A673 (cell line): ENCODE measurements at regions not wholly inside any gene's neighbourhood (a gene's known extent, or its start where the extent isn't known, plus 50 kb on each side); places are given as distances from the start of the nearest gene placed in this dataset.
"Not testable (repeated sequence)": the region's sequence is repeated elsewhere in the genome, so short reads cannot be mapped to it uniquely, and the experiment has no call there.

ENCODE experiments used
- BruUV-seq: library from RNA; stranded (reverse); fragments of 400-500 nt; replicated peaks from 2 replicates; lab custom pipeline; 2021; lab: Mats Ljungman, UMichigan
- CTCF ChIA-PET: fragments of 300-600 bp; sonication (Branson Sonifier 250); formaldehyde crosslinking; loops from one replicate; lab custom pipeline; 2022; ENCODE audit warnings: antibody characterized with exemption; lab: Charles Lee
- POLR2A ChIA-PET: fragments of 300-600 bp; sonication (Branson Sonifier 250); formaldehyde crosslinking; loops from one replicate; lab custom pipeline; 2022; ENCODE audit warnings: antibody characterized with exemption; ENCODE audit not compliant: low non-redundant PET; lab: Charles Lee
- DNase-seq: peaks from one replicate; pipeline ENCODE4 v3.0.0-alpha.2; 2015; ENCODE audit warnings: low spot score
- H3K27ac ChIP-seq: fragments of 200-600 bp; sonication (generic); 2 replicates; pipeline ENCODE4 v1.5.1; 2016; ENCODE audit warnings: mixed run types, low read depth, mild to moderate bottlenecking, mixed read lengths, antibody characterized with exemption, low read length; ENCODE audit not compliant: poor library complexity, severe bottlenecking
- H3K27me3 ChIP-seq: fragments of 200-600 bp; sonication (generic); replicated peaks from 2 replicates; pipeline ENCODE4 v1.6.1; 2017; ENCODE audit warnings: mixed run types, low read depth, mild to moderate bottlenecking, mixed read lengths, antibody characterized with exemption, low read length; ENCODE audit not compliant: insufficient read depth, poor library complexity
- H3K36me3 ChIP-seq: fragments of 200-600 bp; sonication (generic); 2 replicates; pipeline ENCODE4 v1.6.1; 2016; ENCODE audit warnings: mixed run types, mild to moderate bottlenecking, mixed read lengths, antibody characterized with exemption, low read length; ENCODE audit not compliant: insufficient read depth, poor library complexity, severe bottlenecking
- H3K4me1 ChIP-seq: fragments of 200-600 bp; sonication (generic); 2 replicates; pipeline ENCODE4 v1.6.1; 2017; ENCODE audit warnings: mixed run types, mild to moderate bottlenecking, mixed read lengths, antibody characterized with exemption, low read length; ENCODE audit not compliant: insufficient read depth, poor library complexity, severe bottlenecking
- H3K4me3 ChIP-seq: fragments of 200-600 bp; sonication (generic); 2 replicates; pipeline ENCODE4 v1.5.1; 2016; ENCODE audit warnings: low read depth, mixed run types, mild to moderate bottlenecking, mixed read lengths, low read length; ENCODE audit not compliant: poor library complexity, severe bottlenecking
- H3K9me3 ChIP-seq: fragments of 200-600 bp; sonication (generic); 2 replicates; pipeline ENCODE4 v1.6.1; 2016; ENCODE audit warnings: mixed run types, low read depth, mild to moderate bottlenecking, mixed read lengths, antibody characterized with exemption, low read length; ENCODE audit not compliant: poor library complexity, severe bottlenecking
- CTCF ChIP-seq: fragments of 300-800, 200-600 bp; sonication (generic); conservative IDR thresholded peaks from 2 replicates; pipeline ENCODE4 v1.5.1; 2017; ENCODE audit warnings: low read depth, mild to moderate bottlenecking, antibody characterized with exemption, low read length, moderate library complexity, mixed read lengths
- EZH2 ChIP-seq: fragments of 200-600 bp; sonication (generic); IDR thresholded peaks from 2 replicates; pipeline ENCODE4 v1.6.1; 2017; ENCODE audit warnings: borderline replicate concordance, low read depth, mild to moderate bottlenecking, mixed read lengths, antibody characterized with exemption, low read length; ENCODE audit not compliant: poor library complexity, severe bottlenecking
- intact Hi-C: fragments of 100-400 bp; cut with micrococcal nuclease; formaldehyde crosslinking; loops from one replicate; pipeline ENCODE4 v1.10.0; 2022; ENCODE audit not compliant: unreplicated experiment

- Histone ChIP-seq H3K4me3 (no peak overlapping the region), H3K4me1 (no peaks in the 10 kb centered on the region), H3K27ac (no peak overlapping the region), H3K27me3 (no peaks in the 10 kb centered on the region), H3K9me3 (peaks cover 3% of the 10 kb centered on the region), H3K36me3 (no peaks in the 10 kb centered on the region)
- TF ChIP-seq EZH2 = no peak
- TF ChIP-seq CTCF = no peak
- no peak for DNase-seq
- no TSS peak for BruUV-seq
- CTCF ChIA-PET = no interaction called here
- POLR2A ChIA-PET = no interaction called here
- intact Hi-C loops = no loop called here
Observed at GRCh38 chr9:106228861-106229260, 534.5 kb downstream of the TMEM38B start.

GRCh38 chr9:106233116-106233515 is 538.8 kb downstream of the TMEM38B start:
- ChIA-PET CTCF (no interaction called here), POLR2A (no interaction called here)
- Histone ChIP-seq H3K4me3 (no peak overlapping the region), H3K9me3 (peaks cover 7% of the 10 kb centered on the region), H3K27me3 (no peaks in the 10 kb centered on the region), H3K4me1 (no peaks in the 10 kb centered on the region), H3K27ac (no peak overlapping the region), H3K36me3 (no peaks in the 10 kb centered on the region)
- BruUV-seq = no TSS peak
- TF ChIP-seq CTCF = no peak
- no peak for TF ChIP-seq EZH2
- intact Hi-C loops = no loop called here
- DNase-seq = no peak

- intact Hi-C loops, H3K36me3 ChIP-seq, H3K4me3 ChIP-seq, BruUV-seq, POLR2A ChIA-PET, H3K9me3 ChIP-seq, CTCF ChIA-PET, H3K4me1 ChIP-seq, DNase-seq, H3K27ac ChIP-seq, H3K27me3 ChIP-seq: not testable (repeated sequence)
Observed at GRCh38 chr9:106260908-106261307, 566.6 kb downstream of the TMEM38B start.

DNA sequence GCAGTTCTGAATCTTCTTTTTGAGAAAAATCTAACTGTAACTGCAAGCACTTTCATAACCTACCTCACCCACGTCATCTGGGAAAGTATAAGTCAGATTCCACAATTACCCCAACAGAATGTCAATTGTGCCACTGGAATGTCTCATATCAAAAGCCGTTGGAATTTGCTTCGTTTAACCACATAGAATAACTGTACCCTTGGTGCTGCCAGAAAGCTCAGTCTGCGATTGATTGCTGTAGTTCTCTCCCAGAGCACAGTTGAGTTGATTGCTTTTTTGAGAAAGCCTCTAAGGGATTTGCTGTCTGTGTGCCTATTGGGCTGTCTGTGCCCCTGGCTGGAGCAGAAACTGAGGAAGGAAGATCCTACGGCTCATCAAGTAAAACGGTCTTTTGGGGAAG is 583.6 kb downstream of the TMEM38B start:
- ChIA-PET POLR2A (no interaction called here), CTCF (no interaction called here)
- intact Hi-C loops = no loop called here
- Histone ChIP-seq H3K27ac (no peak overlapping the region), H3K4me3 (no peak overlapping the region), H3K36me3 (no peaks in the 10 kb centered on the region), H3K27me3 (no peaks in the 10 kb centered on the region), H3K9me3 (no peaks in the 10 kb centered on the region), H3K4me1 (no peaks in the 10 kb centered on the region)
- DNase-seq = no peak
- no peak for TF ChIP-seq EZH2
- TF ChIP-seq CTCF = no peak
- no TSS peak for BruUV-seq
